Smooth muscle cell of the brain vasculature (primary cell): ENCODE measurements at regions not wholly inside any gene's neighbourhood (a gene's known extent, or its start where the extent isn't known, plus 50 kb on each side); places are given as distances from the start of the nearest gene placed in this dataset.

Experiments used
- DNase-seq: peaks from one replicate; pipeline ENCODE4 v3.0.0-alpha.2; 2012; ENCODE audit warnings: low read depth, low spot score

- DNase-seq = no peak
These were observed 253.8 kb downstream of the FZD1 start for GRCh38 chr7:91518058-91518457.

- peak; percentile 57 for DNase-seq
These were observed 255.3 kb downstream of the FZD1 start for GRCh38 chr7:91519241-91520158.

GRCh38 chr7:91520645-91521044 is 256.4 kb downstream of the FZD1 start:
- no peak for DNase-seq

GRCh38 chr7:91526404-91526803 is 262.2 kb downstream of the FZD1 start:
- DNase-seq = no peak

GRCh38 chr7:91527460-91527859 is 263.2 kb downstream of the FZD1 start:
- DNase-seq = no peak

GRCh38 chr7:91533996-91534395 is 269.8 kb downstream of the FZD1 start:
- DNase-seq = no peak

GRCh38 chr7:91537260-91538152 is 273.3 kb downstream of the FZD1 start:
- no peak for DNase-seq

- DNase-seq = no peak
These were observed 277.4 kb downstream of the FZD1 start for GRCh38 chr7:91541641-91542040.

GRCh38 chr7:91543646-91544045 is 279.4 kb downstream of the FZD1 start:
- DNase-seq = no peak

GRCh38 chr7:91549878-91550277 is 285.6 kb downstream of the FZD1 start:
- no peak for DNase-seq

GRCh38 chr7:91550931-91551330 is 286.7 kb downstream of the FZD1 start:
- no peak for DNase-seq

- no peak for DNase-seq
These were observed 287.3 kb downstream of the FZD1 start for GRCh38 chr7:91551377-91552175.

GRCh38 chr7:91553410-91553895 is 289.2 kb downstream of the FZD1 start:
- DNase-seq = no peak

- DNase-seq = no peak
These were observed 290.6 kb downstream of the FZD1 start for GRCh38 chr7:91554883-91555282.

GRCh38 chr7:91556239-91556638 is 292.0 kb downstream of the FZD1 start:
- DNase-seq = no peak

- DNase-seq = no peak
These were observed 292.9 kb downstream of the FZD1 start for GRCh38 chr7:91556956-91557650.

- DNase-seq = no peak
These were observed 293.7 kb downstream of the FZD1 start for GRCh38 chr7:91557789-91558404.

GRCh38 chr7:91559947-91560346 is 295.7 kb downstream of the FZD1 start:
- DNase-seq = no peak

- DNase-seq = no peak
These were observed 299.9 kb downstream of the FZD1 start for GRCh38 chr7:91564101-91564500.

- no peak for DNase-seq
These were observed 300.3 kb downstream of the FZD1 start for GRCh38 chr7:91564541-91564940.
